Ovary (tissue), 3 donors: ENCODE measurements at regions not wholly inside any gene's neighbourhood (a gene's known extent, or its start where the extent isn't known, plus 50 kb on each side); places are given as distances from the start of the nearest gene placed in this dataset.

ENCODE experiments used
- EP300 ChIP-seq: sonication (generic); formaldehyde crosslinking; IDR thresholded peaks from one replicate; pipeline ENCODE4 v1.6.1; 2017; ENCODE audit warnings: antibody characterized with exemption
- POLR2A ChIP-seq: fragments of 450-650 bp; IDR thresholded peaks from one replicate; pipeline ENCODE4 v1.6.1; 2017; ENCODE audit warnings: antibody characterized with exemption, mild to moderate bottlenecking, moderate library complexity
- TF ChIP-seq, protein P1 (sequence below), 3 donors: fragments of 450-650 bp in 2 of 3; fragments of 200-600 bp in 1 of 3; IDR thresholded peaks; one replicate each; pipeline versions ENCODE4 v1.5.1 to v1.8.0; 2016 to 2022; ENCODE audit warnings: antibody characterized with exemption in 3 of 3, mild to moderate bottlenecking in 1 of 3
- donor health status: DM: no; HTN: no; CAD: no.

DNA sequence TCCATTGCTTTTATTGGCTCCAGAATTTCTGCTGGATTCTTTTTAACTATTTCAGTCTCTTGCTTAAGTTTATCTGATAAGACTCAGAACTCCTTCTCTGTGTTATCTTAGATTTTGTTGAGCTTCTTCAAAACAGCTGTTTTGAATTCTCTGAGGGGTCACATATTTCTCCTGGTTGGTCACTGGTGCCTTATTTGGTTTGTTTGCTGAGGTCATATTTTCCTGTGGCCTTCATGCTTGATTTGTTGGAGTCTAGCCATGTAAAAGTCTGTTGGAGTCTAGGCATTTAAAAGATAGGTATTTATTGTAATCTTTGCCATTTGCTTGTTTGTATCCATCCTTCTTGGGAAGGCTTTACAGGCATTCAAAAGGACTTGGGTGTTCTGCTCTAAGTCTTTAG lies 398.7 kb downstream of the DSEL start:
- TF ChIP-seq POLR2A (no peak), EP300 (no peak)
- TF ChIP-seq, protein P1, sequence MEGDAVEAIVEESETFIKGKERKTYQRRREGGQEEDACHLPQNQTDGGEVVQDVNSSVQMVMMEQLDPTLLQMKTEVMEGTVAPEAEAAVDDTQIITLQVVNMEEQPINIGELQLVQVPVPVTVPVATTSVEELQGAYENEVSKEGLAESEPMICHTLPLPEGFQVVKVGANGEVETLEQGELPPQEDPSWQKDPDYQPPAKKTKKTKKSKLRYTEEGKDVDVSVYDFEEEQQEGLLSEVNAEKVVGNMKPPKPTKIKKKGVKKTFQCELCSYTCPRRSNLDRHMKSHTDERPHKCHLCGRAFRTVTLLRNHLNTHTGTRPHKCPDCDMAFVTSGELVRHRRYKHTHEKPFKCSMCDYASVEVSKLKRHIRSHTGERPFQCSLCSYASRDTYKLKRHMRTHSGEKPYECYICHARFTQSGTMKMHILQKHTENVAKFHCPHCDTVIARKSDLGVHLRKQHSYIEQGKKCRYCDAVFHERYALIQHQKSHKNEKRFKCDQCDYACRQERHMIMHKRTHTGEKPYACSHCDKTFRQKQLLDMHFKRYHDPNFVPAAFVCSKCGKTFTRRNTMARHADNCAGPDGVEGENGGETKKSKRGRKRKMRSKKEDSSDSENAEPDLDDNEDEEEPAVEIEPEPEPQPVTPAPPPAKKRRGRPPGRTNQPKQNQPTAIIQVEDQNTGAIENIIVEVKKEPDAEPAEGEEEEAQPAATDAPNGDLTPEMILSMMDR (IDR thresholded peaks at IDR 0.05) = no peak
